ENCODE measurements at regions not wholly inside any gene's neighbourhood (a gene's known extent, or its start where the extent isn't known, plus 50 kb on each side); places are given as distances from the start of the nearest gene placed in this dataset.

DNA sequence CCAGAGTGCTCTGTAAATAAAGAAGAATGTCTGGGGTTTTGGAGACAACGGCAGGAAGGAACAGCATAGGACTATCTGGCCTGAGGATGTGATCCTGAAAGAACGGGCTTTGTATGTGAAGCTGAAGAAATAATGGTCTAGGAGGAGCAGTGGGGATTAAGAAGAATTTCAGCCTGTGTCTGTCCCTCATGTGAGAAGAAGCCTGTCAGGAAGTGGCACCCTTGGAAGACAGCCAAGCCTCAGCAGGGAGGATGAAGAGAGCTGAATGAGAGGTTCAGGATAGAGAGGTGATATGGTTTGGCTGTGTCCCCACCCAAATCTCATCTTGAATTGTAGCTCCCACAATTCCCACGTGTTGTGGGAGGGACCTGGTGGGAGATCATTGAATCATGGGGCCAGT, 56.9 kb upstream of the TCL1A start:
- TF ChIP-seq POLR2A (IDR thresholded peaks at IDR 0.05; ENCODE audit: low read length), result no peak
- TF ChIP-seq GATA1 (IDR thresholded peaks at IDR 0.05; ENCODE audit: low read depth, low read length), result no peak

Measured in erythroblast (primary cell).